ENCODE measurements at regions not wholly inside any gene's neighbourhood (a gene's known extent, or its start where the extent isn't known, plus 50 kb on each side); places are given as distances from the start of the nearest gene placed in this dataset.

DNA sequence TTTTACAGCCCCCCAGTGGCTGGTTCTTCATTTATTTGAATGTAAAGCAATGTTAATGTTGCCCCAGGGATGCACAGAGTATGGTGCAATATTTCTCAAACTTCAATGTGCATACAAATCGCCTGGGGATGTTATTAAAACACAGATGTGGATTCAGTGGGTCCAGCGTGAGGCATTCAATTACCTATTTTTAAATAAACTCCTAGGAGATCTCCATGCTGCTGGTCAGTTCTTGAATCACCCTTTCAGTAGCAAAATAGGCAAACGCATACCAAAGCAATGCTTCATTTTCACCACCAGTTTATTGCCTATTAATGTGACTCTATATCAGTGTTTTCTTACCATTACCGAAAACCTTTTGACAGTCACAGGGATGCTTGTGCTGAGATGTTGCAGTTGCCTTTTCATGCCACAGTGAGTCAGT, 530.7 kb downstream of the CBLN2 start:
- H3K27me3 Mint-ChIP-seq, result no peaks in the 10 kb centered on the region
- H3K9me3 Mint-ChIP-seq, result no peaks in the 10 kb centered on the region
- no peak overlapping the region for H3K27ac Mint-ChIP-seq
- no peak overlapping the region for H3K4me3 Mint-ChIP-seq
- no peaks in the 10 kb centered on the region for H3K36me3 Mint-ChIP-seq
- CTCF ChIA-PET, result no interaction called here
- no peaks in the 10 kb centered on the region for H3K4me1 Mint-ChIP-seq
- DNase-seq, result no peak

DNA sequence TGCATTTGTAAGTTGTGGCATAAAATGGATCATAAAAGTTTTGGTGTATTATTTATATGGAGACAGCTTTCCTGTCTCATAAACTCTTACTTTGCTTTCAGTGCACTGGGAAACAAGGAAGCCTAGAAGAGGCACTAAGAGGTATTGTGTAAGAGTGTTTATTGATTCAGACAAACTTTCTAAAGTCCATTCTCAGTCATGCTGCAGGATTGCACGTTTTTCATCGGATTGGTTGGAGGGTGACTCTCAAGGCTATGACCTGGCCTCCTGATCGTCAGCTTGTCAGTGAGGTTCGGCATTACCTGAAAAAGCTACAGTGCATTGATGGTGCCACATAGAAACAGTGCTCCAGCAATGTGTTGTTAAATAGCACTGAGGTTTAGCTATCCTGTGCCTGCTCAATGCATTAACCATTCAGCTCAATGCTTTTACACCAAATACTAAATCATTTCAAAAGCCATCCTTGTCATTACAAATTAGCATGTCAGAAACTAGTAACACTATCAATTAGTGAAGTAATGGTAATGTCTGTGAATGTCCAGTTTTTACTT, 545.5 kb downstream of the CBLN2 start:
- Mint-ChIP-seq H3K36me3 (no peaks in the 10 kb centered on the region), H3K4me3 (no peak overlapping the region), H3K27ac (no peak overlapping the region), H3K4me1 (no peaks in the 10 kb centered on the region), H3K9me3 (peaks cover 2% of the 10 kb centered on the region), H3K27me3 (no peaks in the 10 kb centered on the region)
- no peak for DNase-seq
- CTCF ChIA-PET, result no interaction called here

DNA sequence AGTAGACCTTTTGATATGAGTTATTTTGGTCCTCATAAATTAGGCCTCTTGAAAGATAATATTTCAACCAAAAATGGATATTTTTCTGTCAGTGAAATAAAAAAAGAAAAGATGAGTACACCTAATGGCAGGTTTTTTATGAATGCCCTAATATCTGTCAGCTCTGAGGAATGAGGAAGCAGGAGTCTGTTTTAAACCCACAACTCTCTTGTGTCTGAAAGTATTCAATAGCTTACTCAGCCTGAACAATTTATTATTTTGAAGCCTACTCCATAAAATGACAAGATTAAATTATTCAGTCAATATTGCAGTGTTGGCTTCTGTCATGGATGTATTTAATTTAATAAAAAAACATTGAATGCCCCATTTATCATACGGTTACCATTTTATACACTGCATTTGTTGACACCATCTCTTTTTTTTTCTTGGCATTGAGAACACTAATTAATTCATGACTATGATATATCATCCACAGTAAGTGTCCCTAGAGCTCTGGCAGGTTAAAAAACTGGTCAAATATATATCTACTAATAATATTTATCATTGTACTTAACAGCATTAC, 548.2 kb downstream of the CBLN2 start:
- Mint-ChIP-seq H3K27me3 (no peaks in the 10 kb centered on the region), H3K9me3 (no peaks in the 10 kb centered on the region), H3K4me1 (no peaks in the 10 kb centered on the region), H3K36me3 (no peaks in the 10 kb centered on the region), H3K27ac (no peak overlapping the region), H3K4me3 (no peak overlapping the region)
- CTCF ChIA-PET, result no interaction called here
- DNase-seq, result no peak

DNA sequence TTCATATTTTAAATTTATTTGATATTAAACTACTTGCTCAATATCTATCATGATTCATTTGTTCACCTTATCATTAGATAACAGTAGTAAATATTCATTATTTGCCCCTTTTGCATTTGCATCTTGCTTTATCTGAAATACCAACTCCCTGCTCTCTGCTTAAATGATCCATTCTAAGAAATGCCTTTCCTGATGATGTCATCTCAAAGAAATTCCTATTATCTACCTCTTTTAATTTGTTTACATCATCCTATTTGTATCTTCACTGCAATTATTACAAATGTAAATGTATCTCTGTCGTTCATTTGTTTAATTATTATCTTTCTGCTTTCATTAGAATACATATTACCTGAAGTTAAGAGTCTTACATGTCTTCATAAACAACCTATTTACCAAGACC, 549.9 kb downstream of the CBLN2 start:
- Mint-ChIP-seq H3K4me3 (no peak overlapping the region), H3K4me1 (no peaks in the 10 kb centered on the region), H3K36me3 (no peaks in the 10 kb centered on the region), H3K27me3 (no peaks in the 10 kb centered on the region), H3K27ac (no peak overlapping the region), H3K9me3 (no peaks in the 10 kb centered on the region)
- no peak for DNase-seq
- CTCF ChIA-PET, result no interaction called here

DNA sequence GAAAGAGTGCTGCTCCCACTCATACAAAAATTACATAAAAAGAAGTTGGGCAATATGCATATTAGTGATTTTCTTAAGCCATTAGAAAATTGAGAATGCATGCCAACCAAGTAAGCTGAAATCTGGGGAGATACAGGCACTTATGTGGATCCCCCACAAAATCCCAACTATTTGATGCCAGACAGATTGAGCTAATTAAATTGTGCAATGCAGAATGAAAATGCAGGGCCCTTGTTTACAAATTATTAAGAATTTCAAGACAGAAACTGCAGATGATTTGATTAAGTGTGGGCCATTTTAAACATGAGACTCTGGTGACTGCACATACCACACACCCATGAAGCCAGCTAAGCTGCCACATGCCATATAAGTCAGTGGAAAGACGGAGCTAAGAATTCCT, 554.5 kb downstream of the CBLN2 start:
- Mint-ChIP-seq H3K9me3 (no peaks in the 10 kb centered on the region), H3K4me3 (no peak overlapping the region), H3K27me3 (no peaks in the 10 kb centered on the region), H3K36me3 (no peaks in the 10 kb centered on the region), H3K27ac (no peak overlapping the region), H3K4me1 (no peaks in the 10 kb centered on the region)
- CTCF ChIA-PET, result no interaction called here
- DNase-seq, result no peak

DNA sequence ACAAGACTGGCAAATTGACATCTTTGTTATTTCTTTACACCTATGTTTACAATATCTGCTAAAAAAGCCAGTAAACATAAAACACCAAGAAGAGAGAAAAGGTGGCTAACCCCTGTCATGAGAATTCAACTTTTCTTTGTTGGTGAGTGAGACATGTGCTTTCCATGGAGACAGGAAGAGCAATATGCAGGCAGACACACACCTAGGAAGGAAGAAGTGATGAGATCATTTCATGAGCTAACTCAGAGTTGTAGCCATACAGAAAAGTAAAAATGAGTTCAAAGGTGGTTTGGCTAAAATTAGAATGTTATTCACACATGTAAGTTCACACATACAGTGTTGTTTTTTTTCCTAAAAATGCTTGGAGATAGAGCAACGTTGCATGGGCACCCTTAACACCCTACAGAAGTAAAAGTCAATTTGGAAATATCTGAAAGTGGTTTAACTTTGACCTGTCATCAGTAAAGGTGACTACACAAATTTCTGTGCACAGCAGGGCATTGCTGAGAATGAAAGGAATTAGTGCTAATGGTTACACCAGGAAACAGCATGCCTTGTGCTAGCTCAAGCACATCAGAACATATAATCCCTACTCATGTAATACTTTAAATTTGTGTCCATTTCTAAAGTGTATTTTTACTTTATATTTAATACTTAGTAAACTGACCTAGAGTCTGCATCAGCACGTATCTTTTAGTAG, 557.6 kb downstream of the CBLN2 start:
- Mint-ChIP-seq H3K27ac (no peak overlapping the region), H3K9me3 (no peaks in the 10 kb centered on the region), H3K27me3 (no peaks in the 10 kb centered on the region), H3K4me3 (no peak overlapping the region), H3K36me3 (no peaks in the 10 kb centered on the region), H3K4me1 (no peaks in the 10 kb centered on the region)
- DNase-seq, result no peak
- CTCF ChIA-PET, result no interaction called here

DNA sequence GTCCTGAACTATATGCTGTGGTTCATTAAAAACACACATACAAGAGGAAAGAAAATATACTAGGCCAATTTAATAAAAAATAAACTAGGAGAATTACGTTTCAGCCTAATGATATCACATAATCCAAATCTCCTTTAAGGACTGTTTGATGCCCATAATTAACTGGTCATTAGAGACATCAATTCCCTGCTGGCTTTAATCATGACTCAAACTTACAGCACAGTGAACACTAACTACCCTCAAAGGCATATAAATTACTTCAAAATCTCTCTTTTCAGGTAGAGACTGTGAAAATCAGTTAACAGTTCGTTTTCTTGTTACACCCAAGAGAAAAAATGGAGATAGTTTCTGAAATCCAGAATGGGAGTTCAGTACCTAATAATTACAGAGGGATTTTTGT, 567.4 kb downstream of the CBLN2 start:
- CTCF ChIA-PET, result no interaction called here
- Mint-ChIP-seq H3K36me3 (no peaks in the 10 kb centered on the region), H3K4me3 (no peak overlapping the region), H3K27me3 (no peaks in the 10 kb centered on the region), H3K27ac (no peak overlapping the region), H3K4me1 (no peaks in the 10 kb centered on the region), H3K9me3 (peaks cover 4% of the 10 kb centered on the region)
- no peak for DNase-seq

DNA sequence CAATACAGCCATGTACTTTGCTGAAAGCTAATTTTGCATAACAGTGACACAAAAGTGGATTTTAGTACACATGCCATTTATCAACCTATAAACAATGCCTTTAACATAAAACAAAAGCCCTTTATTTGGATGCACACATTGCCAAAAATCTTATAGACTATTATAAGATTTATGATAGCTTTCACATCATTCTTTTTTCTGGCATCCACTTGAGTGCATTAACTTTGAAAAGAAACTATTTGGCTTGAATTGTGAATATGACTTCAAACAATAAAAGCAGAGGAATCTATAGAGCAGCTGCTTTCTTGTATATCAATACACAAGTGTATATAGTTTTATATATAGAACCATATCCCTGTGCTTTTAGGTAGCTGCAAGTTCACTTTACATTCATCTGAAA, 577.4 kb downstream of the CBLN2 start:
- H3K27me3 Mint-ChIP-seq, result no peaks in the 10 kb centered on the region
- no peak for DNase-seq
- H3K36me3 Mint-ChIP-seq, result no peaks in the 10 kb centered on the region
- H3K9me3 Mint-ChIP-seq, result peaks cover 1% of the 10 kb centered on the region
- no peak overlapping the region for H3K4me3 Mint-ChIP-seq
- no peak overlapping the region for H3K27ac Mint-ChIP-seq
- CTCF ChIA-PET, result no interaction called here
- H3K4me1 Mint-ChIP-seq, result no peaks in the 10 kb centered on the region

DNA sequence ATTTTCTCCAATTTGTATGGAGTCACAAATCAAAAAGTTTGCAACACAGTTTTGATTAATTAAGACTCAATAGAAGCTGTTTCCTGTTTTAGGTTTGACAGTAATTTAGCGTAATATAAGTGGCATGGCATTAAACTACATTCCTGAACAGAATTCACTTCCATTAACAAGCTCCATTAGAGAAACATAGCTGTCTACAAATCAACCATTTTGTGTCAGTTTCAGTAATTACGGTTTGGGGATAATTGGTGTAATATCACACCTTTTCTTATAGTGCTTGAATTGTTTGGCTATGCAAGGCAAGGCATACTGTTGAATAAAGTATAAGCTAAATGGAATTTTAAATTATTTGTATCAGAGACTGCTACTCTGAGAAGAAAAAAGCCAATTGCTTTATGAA, 585.5 kb downstream of the CBLN2 start:
- Mint-ChIP-seq H3K9me3 (peaks cover 4% of the 10 kb centered on the region), H3K27me3 (no peaks in the 10 kb centered on the region), H3K4me1 (no peaks in the 10 kb centered on the region), H3K4me3 (no peak overlapping the region), H3K27ac (no peak overlapping the region), H3K36me3 (no peaks in the 10 kb centered on the region)
- CTCF ChIA-PET, result no interaction called here
- no peak for DNase-seq

DNA sequence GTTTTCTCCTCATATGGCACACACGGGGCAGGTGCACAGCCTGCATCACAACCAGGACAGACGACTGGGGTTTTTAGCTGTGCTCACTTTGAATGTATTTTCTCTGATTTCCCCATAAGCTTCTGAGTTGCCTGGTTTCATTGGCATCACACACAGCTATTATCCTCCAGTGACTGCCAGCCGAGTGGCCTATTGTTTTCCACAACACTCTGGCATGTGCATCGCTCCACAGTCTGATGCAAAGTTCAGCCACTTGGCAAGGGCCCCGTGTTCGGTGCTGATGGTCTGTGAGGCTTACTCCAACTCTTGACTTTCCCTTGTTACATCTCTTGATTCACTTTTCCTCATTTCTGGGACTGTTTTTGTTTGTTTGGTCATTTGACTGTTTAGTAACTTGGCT, 593.1 kb downstream of the CBLN2 start:
- CTCF ChIA-PET, result no interaction called here
- H3K36me3 Mint-ChIP-seq, result no peaks in the 10 kb centered on the region
- H3K4me1 Mint-ChIP-seq, result no peaks in the 10 kb centered on the region
- no peaks in the 10 kb centered on the region for H3K9me3 Mint-ChIP-seq
- H3K27ac Mint-ChIP-seq, result no peak overlapping the region
- no peak overlapping the region for H3K4me3 Mint-ChIP-seq
- no peak for DNase-seq
- H3K27me3 Mint-ChIP-seq, result no peaks in the 10 kb centered on the region

DNA sequence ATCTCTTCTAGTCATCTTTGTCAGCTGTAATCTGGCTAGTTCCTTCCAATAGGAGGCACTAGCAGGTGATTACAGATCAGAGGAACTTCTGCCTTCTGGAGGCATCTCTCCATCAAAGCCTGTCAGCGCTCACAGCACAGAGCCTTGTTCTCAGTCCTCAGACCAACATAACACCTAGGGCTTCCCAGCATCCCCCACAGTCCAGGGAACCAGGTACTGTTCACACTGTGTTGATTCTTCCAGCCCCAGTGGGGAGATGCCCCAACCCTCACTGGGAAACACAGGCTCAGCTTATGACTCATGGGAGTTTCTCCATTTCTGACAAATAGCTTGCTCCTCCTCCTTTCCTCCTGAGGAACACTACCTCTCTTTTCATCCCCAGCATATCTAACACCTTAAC, 601.7 kb downstream of the CBLN2 start:
- Mint-ChIP-seq H3K27me3 (no peaks in the 10 kb centered on the region), H3K27ac (no peak overlapping the region), H3K4me3 (no peak overlapping the region), H3K36me3 (no peaks in the 10 kb centered on the region), H3K9me3 (no peaks in the 10 kb centered on the region), H3K4me1 (no peaks in the 10 kb centered on the region)
- DNase-seq, result no peak
- CTCF ChIA-PET, result no interaction called here

DNA sequence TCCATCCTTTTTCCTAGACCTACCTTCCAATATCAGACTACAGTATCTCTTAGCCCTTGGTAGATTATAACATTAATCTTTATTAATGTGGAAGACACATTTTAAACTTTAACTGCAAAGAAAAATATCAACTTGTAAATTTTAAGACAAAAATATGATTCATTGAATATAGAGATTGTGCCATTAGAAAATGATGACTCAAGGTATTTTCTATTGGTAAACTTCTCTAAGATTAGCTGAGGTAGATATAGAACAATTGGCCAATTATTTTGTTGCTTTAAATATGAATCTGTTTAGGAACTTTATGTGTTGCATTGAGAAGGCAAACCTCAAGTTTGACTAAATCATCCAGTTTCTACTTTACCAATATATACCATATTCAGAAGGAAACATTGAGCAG, 604.7 kb downstream of the CBLN2 start:
- Mint-ChIP-seq H3K27me3 (no peaks in the 10 kb centered on the region), H3K4me1 (no peaks in the 10 kb centered on the region), H3K4me3 (no peak overlapping the region), H3K9me3 (no peaks in the 10 kb centered on the region), H3K27ac (no peak overlapping the region), H3K36me3 (no peaks in the 10 kb centered on the region)
- DNase-seq, result no peak
- CTCF ChIA-PET, result no interaction called here

DNA sequence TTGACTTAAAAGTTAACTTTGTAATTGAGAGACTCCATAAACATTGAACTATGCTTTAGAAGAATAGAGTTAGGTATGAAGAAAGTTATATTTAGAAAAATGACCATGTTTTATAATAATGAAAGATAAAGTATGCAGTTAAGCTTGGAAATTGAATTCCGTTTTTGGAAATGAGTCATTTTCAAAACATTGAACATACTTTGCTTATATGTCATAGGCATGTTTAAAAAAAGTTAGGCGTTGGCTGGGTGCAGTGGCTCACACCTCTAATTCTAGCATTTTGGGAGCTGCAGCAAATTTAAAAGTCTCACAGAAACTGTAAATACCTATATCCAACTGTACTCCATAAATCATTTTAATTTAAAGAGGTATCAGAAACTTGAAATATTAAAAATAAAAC, 607.4 kb downstream of the CBLN2 start:
- Mint-ChIP-seq H3K9me3 (no peaks in the 10 kb centered on the region), H3K27me3 (no peaks in the 10 kb centered on the region), H3K4me1 (no peaks in the 10 kb centered on the region), H3K4me3 (no peak overlapping the region), H3K27ac (no peak overlapping the region), H3K36me3 (no peaks in the 10 kb centered on the region)
- no peak for DNase-seq
- CTCF ChIA-PET, result no interaction called here

DNA sequence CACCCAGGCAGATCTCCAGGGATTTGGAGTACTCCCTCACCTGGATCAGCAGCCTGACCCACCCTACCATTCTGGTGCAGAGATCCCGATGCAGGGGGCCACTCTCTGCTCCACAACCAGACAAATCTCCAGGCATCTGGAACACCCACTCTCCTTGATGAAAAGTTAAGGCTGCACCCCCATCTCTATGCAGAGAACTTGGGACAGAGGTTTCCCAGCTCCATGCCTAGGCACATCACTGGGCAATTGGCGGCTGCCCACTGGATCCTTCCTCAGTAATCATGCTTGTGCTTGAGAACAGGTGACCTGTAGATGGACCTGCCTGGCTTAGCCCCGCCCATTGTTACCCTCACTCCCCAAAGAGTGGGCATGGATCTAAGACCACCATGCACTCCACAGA, 624.9 kb downstream of the CBLN2 start:
- Mint-ChIP-seq H3K9me3 (peaks cover 10% of the 10 kb centered on the region), H3K27me3 (no peaks in the 10 kb centered on the region), H3K4me3 (no peak overlapping the region)

DNA sequence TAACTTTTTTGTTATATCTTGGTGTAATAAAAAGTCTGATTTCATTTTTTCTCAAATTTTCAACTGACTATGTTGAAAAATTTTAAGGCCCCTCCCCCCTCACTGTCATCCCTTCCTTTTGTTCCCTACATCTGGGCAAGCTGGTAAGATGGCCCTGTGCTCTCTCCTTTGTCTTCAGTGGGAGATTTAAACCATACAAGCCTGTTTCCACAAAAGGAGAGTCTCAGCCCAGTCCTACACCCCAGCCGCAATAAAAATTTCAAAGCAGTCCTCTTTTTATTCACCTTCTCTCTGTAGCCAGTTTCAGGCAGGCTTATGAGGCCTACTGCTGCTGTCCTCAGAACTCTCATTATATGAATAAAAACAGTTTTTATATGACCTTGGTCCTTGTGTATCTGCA, 630.5 kb downstream of the CBLN2 start:
- Mint-ChIP-seq H3K36me3 (no peaks in the 10 kb centered on the region), H3K4me1 (no peaks in the 10 kb centered on the region)

More for the DNA sequence above, 624.9 kb downstream of the CBLN2 start:
- CTCF ChIA-PET, result no interaction called here
- Mint-ChIP-seq H3K36me3 (no peaks in the 10 kb centered on the region), H3K27ac (no peak overlapping the region), H3K4me1 (no peaks in the 10 kb centered on the region)
- no peak for DNase-seq

More for the DNA sequence above, 630.5 kb downstream of the CBLN2 start:
- H3K27me3 Mint-ChIP-seq, result no peaks in the 10 kb centered on the region
- peaks cover under 1% of the 10 kb centered on the region for H3K9me3 Mint-ChIP-seq
- CTCF ChIA-PET, result no interaction called here
- no peak for DNase-seq
- no peak overlapping the region for H3K4me3 Mint-ChIP-seq
- H3K27ac Mint-ChIP-seq, result no peak overlapping the region
